ENCODE measurements at regions not wholly inside any gene's neighbourhood (a gene's known extent, or its start where the extent isn't known, plus 50 kb on each side); places are given as distances from the start of the nearest gene placed in this dataset.

- DNase-seq = no peak
- ChIA-PET POLR2A (no interaction called here), CTCF (no interaction called here)
- peaks cover 19% of the 10 kb centered on the region; the same call in 1 of the 2 replicates for H3K27me3 ChIP-seq (ENCODE audit: insufficient read depth)
- no peak for TF ChIP-seq RCOR1 (IDR thresholded peaks at IDR 0.05; ENCODE audit: low read length)
- TF ChIP-seq NFIC (IDR thresholded peaks at IDR 0.05; ENCODE audit: borderline replicate concordance) = no peak
- no peak for TF ChIP-seq SIN3A (IDR thresholded peaks at IDR 0.05; ENCODE audit: borderline replicate concordance, low read depth, low read length)
- no peak for TF ChIP-seq POLR2AphosphoS5 (IDR thresholded peaks at IDR 0.05; ENCODE audit: low read depth, low read length)
- no peak for TF ChIP-seq MEF2A (IDR thresholded peaks at IDR 0.05; ENCODE audit: borderline replicate concordance, low read depth)
- TF ChIP-seq ZBTB33 (IDR thresholded peaks at IDR 0.05; ENCODE audit: borderline replicate concordance, low read depth) = no peak
- TF ChIP-seq USF1 (IDR thresholded peaks at IDR 0.05; ENCODE audit: borderline replicate concordance, low read depth) = no peak
- TF ChIP-seq TAF1 (IDR thresholded peaks at IDR 0.05; ENCODE audit: borderline replicate concordance, low read depth, low read length) = no peak
- TF ChIP-seq FOSL2 (IDR thresholded peaks at IDR 0.05; ENCODE audit: borderline replicate concordance, low read depth) = no peak
- TF ChIP-seq EZH2phosphoT487 (IDR thresholded peaks at IDR 0.05; ENCODE audit: borderline replicate concordance, low read depth) = no peak
- TF ChIP-seq NRF1 (IDR thresholded peaks at IDR 0.05; ENCODE audit: low read depth, low read length) = no peak
- no peak for TF ChIP-seq PBX3 (IDR thresholded peaks at IDR 0.05)
- no peak for TF ChIP-seq JUND (IDR thresholded peaks at IDR 0.05)
- H3K4me3 ChIP-seq (ENCODE audit: low read depth in 2 of 2, low read length in 1 of 2) = no peak overlapping the region
- no peaks in the 10 kb centered on the region for H3K36me3 ChIP-seq (replicated peaks in 1 of 2; ENCODE audit: control insufficient read depth in 1 of 2, insufficient read depth in 2 of 2, low read length in 1 of 2)
- no peaks in the 10 kb centered on the region for H4K20me1 ChIP-seq (ENCODE audit: insufficient read depth)
- no peaks in the 10 kb centered on the region for H3F3A ChIP-seq (replicated peaks; ENCODE audit: insufficient read depth)
- H2AFZ ChIP-seq (ENCODE audit: low read depth) = no peak overlapping the region
- H3K4me2 ChIP-seq = no peak overlapping the region
- no peak overlapping the region for H3K9ac ChIP-seq
- H3K9me2 ChIP-seq = no peaks in the 10 kb centered on the region
- no peak overlapping the region for H3K27ac ChIP-seq (ENCODE audit: low read depth in 2 of 2, low read length in 1 of 2)
- no peaks in the 10 kb centered on the region for H3K79me2 ChIP-seq (ENCODE audit: insufficient read depth)
- WGBS (ENCODE audit: low lambda C conversion rate) = 4% methylated on average over 2 of the region's 2 CpGs
- no peaks in the 10 kb centered on the region for H3K4me1 ChIP-seq (ENCODE audit: control insufficient read depth in 1 of 2, insufficient read depth in 2 of 2, low read depth in 1 of 2, low read length in 1 of 2)
- no peaks in the 10 kb centered on the region for H3K9me3 ChIP-seq
Measured at GRCh38 chr6:125375013-125375412, 73.2 kb upstream of the HDDC2 start.

- H3K27me3 ChIP-seq (ENCODE audit: insufficient read depth) = peaks cover 20% of the 10 kb centered on the region; the same call in 1 of the 2 replicates
- no peaks in the 10 kb centered on the region for H3K9me2 ChIP-seq
- ChIA-PET CTCF (no interaction called here), POLR2A (no interaction called here)
- H3K36me3 ChIP-seq (replicated peaks in 1 of 2; ENCODE audit: control insufficient read depth in 1 of 2, insufficient read depth in 2 of 2, low read length in 1 of 2) = no peaks in the 10 kb centered on the region
- H4K20me1 ChIP-seq (ENCODE audit: insufficient read depth) = no peaks in the 10 kb centered on the region
- H3K27ac ChIP-seq (ENCODE audit: low read depth in 2 of 2, low read length in 1 of 2) = no peak overlapping the region
- no peak for DNase-seq
- no peaks in the 10 kb centered on the region for H3K4me1 ChIP-seq (ENCODE audit: control insufficient read depth in 1 of 2, insufficient read depth in 2 of 2, low read depth in 1 of 2, low read length in 1 of 2)
- no peak overlapping the region for H3K9ac ChIP-seq
- H2AFZ ChIP-seq (ENCODE audit: low read depth) = no peak overlapping the region
- H3K4me3 ChIP-seq (ENCODE audit: low read depth in 2 of 2, low read length in 1 of 2) = no peak overlapping the region
- H3K9me3 ChIP-seq = no peaks in the 10 kb centered on the region
- no peaks in the 10 kb centered on the region for H3K79me2 ChIP-seq (ENCODE audit: insufficient read depth)
- no peaks in the 10 kb centered on the region for H3F3A ChIP-seq (replicated peaks; ENCODE audit: insufficient read depth)
- H3K4me2 ChIP-seq = no peak overlapping the region
- TF ChIP-seq RCOR1 (IDR thresholded peaks at IDR 0.05; ENCODE audit: low read length) (no peak), JUND (IDR thresholded peaks at IDR 0.05) (no peak), MEF2A (IDR thresholded peaks at IDR 0.05; ENCODE audit: borderline replicate concordance, low read depth) (no peak), ZBTB33 (IDR thresholded peaks at IDR 0.05; ENCODE audit: borderline replicate concordance, low read depth) (no peak), NRF1 (IDR thresholded peaks at IDR 0.05; ENCODE audit: low read depth, low read length) (no peak), IRF3 (IDR thresholded peaks at IDR 0.05; ENCODE audit: low read depth, low read length) (no peak), GABPA (IDR thresholded peaks at IDR 0.05; ENCODE audit: low read depth) (no peak), FOXM1 (IDR thresholded peaks at IDR 0.05; ENCODE audit: low read depth) (no peak), FOXJ3 (CRISPR knock-in tag; IDR thresholded peaks at IDR 0.05) (no peak), CTCF (IDR thresholded peaks at IDR 0.05) (no peak), MXI1 (IDR thresholded peaks at IDR 0.05; ENCODE audit: low read depth, low read length) (no peak), RXRA (IDR thresholded peaks at IDR 0.05; ENCODE audit: borderline replicate concordance, low read depth) (no peak)
Measured at GRCh38 chr6:125375821-125376220, 74.1 kb upstream of the HDDC2 start.
